IPS DF 6.9 (cell line): ENCODE measurements at regions not wholly inside any gene's neighbourhood (a gene's known extent, or its start where the extent isn't known, plus 50 kb on each side); places are given as distances from the start of the nearest gene placed in this dataset.

Experiments
- DNase-seq: peaks from one replicate; pipeline ENCODE4 v3.0.0-alpha.2; 2013; ENCODE audit warnings: low read depth, low spot score
- H3K27ac ChIP-seq: one replicate; pipeline ENCODE4 v1.5.1; 2013; ENCODE audit warnings: low read length, control low read depth
- H3K27me3 ChIP-seq: 2 replicates; pipeline ENCODE4 v1.6.1; 2013; ENCODE audit warnings: mild to moderate bottlenecking, low read length; ENCODE audit not compliant: control insufficient read depth, insufficient read depth
- H3K36me3 ChIP-seq: 2 replicates; pipeline ENCODE4 v1.6.1; 2013; ENCODE audit warnings: low read length; ENCODE audit not compliant: control insufficient read depth, insufficient read depth
- H3K4me1 ChIP-seq: 2 replicates; pipeline ENCODE4 v1.6.1; 2013; ENCODE audit warnings: low read length; ENCODE audit not compliant: control insufficient read depth, insufficient read depth
- H3K4me3 ChIP-seq: 2 replicates; pipeline ENCODE4 v1.5.1; 2013; ENCODE audit warnings: mild to moderate bottlenecking, low read length
- H3K9me3 ChIP-seq: 2 replicates; pipeline ENCODE4 v1.6.1; 2013; ENCODE audit warnings: low read length, inconsistent platforms; ENCODE audit not compliant: control insufficient read depth, insufficient read depth
- WGBS: extraction: QIAGEN DNeasy Blood & Tissue Kit; methylation state at CpG from one replicate; pipeline ENCODE4 v1.1.7; 2013; ENCODE audit warnings: mixed read lengths, missing lambda C conversion rate; ENCODE audit not compliant: insufficient read length, insufficient coverage; 5-methylcytosine and 5-hydroxymethylcytosine counted together

- H3K27me3 ChIP-seq, result no peaks in the 10 kb centered on the region
- no peak for DNase-seq
- H3K4me1 ChIP-seq, result no peaks in the 10 kb centered on the region
- H3K27ac ChIP-seq, result no peak overlapping the region
- no peak overlapping the region for H3K4me3 ChIP-seq
- H3K9me3 ChIP-seq, result no peaks in the 10 kb centered on the region
- H3K36me3 ChIP-seq, result no peaks in the 10 kb centered on the region
- no CpG with 5 or more reads among the region's 1 CpG for WGBS
These were observed 60.5 kb upstream of the POMGNT2 start for GRCh38 chr3:43166406-43166805.

DNA sequence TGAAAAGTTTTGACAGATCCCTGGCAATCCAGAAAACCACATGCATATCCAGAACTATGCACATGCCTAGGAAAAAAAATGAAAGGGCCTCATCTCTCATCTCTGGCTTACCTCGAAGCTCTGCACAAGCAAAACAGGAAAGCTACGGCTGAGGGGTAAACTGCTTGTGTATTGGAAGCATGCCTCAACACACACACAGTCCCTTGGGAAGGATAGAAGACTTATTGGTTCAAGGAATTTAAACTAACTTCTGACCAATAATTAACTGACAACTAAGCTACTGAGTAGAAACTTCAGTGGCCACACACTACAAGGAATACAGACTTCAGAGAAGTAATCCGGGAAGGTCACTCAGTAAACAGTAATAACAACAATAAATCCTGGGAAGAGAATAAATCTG, 59.9 kb upstream of the POMGNT2 start:
- Histone ChIP-seq H3K36me3 (no peaks in the 10 kb centered on the region), H3K4me3 (no peak overlapping the region), H3K27me3 (no peaks in the 10 kb centered on the region), H3K9me3 (no peaks in the 10 kb centered on the region), H3K4me1 (no peaks in the 10 kb centered on the region), H3K27ac (no peak overlapping the region)
- no CpG with 5 or more reads among the region's 3 CpGs for WGBS
- DNase-seq, result no peak

- no peak overlapping the region for H3K27ac ChIP-seq
- H3K4me3 ChIP-seq, result no peak overlapping the region
- DNase-seq, result no peak
- H3K36me3 ChIP-seq, result no peaks in the 10 kb centered on the region
- H3K27me3 ChIP-seq, result no peaks in the 10 kb centered on the region
- no peaks in the 10 kb centered on the region for H3K4me1 ChIP-seq
- no peaks in the 10 kb centered on the region for H3K9me3 ChIP-seq
- WGBS, result no CpG with 5 or more reads among the region's 9 CpGs
These were observed 58.1 kb upstream of the POMGNT2 start for GRCh38 chr3:43163895-43164493.

GRCh38 chr3:43162230-43163084, 56.6 kb upstream of the POMGNT2 start:
- WGBS, result no CpG with 5 or more reads among the region's 13 CpGs
- H3K4me3 ChIP-seq, result no peak overlapping the region
- H3K27ac ChIP-seq, result no peak overlapping the region
- H3K36me3 ChIP-seq, result no peaks in the 10 kb centered on the region
- no peak for DNase-seq
- no peaks in the 10 kb centered on the region for H3K27me3 ChIP-seq
- H3K4me1 ChIP-seq, result no peaks in the 10 kb centered on the region
- no peaks in the 10 kb centered on the region for H3K9me3 ChIP-seq

- no peaks in the 10 kb centered on the region for H3K36me3 ChIP-seq
- no peaks in the 10 kb centered on the region for H3K4me1 ChIP-seq
- no peak overlapping the region for H3K4me3 ChIP-seq
- H3K27ac ChIP-seq, result no peak overlapping the region
- no peaks in the 10 kb centered on the region for H3K27me3 ChIP-seq
- no peak for DNase-seq
- H3K9me3 ChIP-seq, result no peaks in the 10 kb centered on the region
- WGBS, result no CpG with 5 or more reads among the region's 5 CpGs
These were observed 55.9 kb upstream of the POMGNT2 start for GRCh38 chr3:43161684-43162229.

DNA sequence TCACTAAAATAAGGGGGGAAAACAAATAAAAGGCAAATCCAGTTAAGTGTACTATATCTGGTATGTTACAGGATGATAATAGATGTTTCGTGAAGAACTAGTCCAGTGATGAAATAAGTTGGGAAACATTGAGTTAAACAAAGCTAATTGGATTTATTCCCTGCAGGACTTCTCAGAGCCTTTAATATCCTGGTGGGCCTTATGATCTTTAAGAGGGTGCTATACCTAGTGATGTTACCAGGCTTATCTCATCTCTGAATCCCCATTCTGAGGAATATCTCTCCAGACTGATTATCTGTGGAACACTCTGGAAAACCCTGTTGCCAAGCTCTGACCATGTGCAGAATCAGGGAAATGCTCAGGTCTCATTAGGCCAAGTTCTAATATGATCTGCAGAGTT, 54.8 kb upstream of the POMGNT2 start:
- no peak overlapping the region for H3K4me3 ChIP-seq
- no peak overlapping the region for H3K27ac ChIP-seq
- no peaks in the 10 kb centered on the region for H3K27me3 ChIP-seq
- no peak for DNase-seq
- no peaks in the 10 kb centered on the region for H3K4me1 ChIP-seq
- H3K9me3 ChIP-seq, result no peaks in the 10 kb centered on the region
- no peaks in the 10 kb centered on the region for H3K36me3 ChIP-seq
- no CpG with 5 or more reads among the region's 1 CpG for WGBS

GRCh38 chr3:43159876-43160255, 54.0 kb upstream of the POMGNT2 start:
- Histone ChIP-seq H3K36me3 (no peaks in the 10 kb centered on the region), H3K9me3 (no peaks in the 10 kb centered on the region), H3K4me3 (no peak overlapping the region), H3K4me1 (no peaks in the 10 kb centered on the region), H3K27ac (no peak overlapping the region), H3K27me3 (no peaks in the 10 kb centered on the region; the same call in 1 of the 2 replicates)
- DNase-seq, result no peak
- no CpG with 5 or more reads among the region's 3 CpGs for WGBS

GRCh38 chr3:43159131-43159875, 53.4 kb upstream of the POMGNT2 start:
- WGBS, result no CpG with 5 or more reads among the region's 8 CpGs
- no peak for DNase-seq

DNA sequence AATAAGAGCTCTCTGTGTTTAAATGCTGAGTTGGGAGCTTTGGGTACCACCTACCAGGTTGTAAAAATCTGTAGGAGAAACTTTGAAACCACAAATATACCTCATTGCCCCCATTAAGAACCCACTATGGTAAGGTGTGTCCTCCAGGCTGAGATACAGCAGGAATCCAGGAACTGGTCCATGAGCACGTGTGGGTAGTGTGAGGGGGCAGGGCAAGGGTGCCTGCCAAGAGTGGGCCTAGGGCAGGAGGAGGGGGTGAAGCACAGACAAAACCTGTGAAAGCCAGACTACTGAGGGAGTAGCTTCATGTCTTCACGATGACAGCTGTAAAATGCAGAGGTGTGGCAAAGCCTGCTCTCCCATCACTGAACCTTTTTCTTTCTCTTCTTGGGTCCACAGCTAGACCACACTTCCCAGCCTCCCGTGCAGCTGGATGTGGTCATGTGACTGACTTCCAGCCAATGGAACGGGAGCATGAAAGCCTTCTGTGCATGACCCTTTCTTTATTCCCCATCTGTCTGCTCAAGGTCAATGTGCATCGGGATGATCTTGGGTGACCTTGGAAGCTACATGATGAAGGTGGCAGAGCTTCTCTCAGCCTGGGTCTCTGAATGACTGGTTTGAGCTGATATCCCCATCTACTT, 51.1 kb upstream of the POMGNT2 start:
- no CpG with 5 or more reads among the region's 5 CpGs for WGBS
- no peaks in the 10 kb centered on the region for H3K9me3 ChIP-seq
- H3K36me3 ChIP-seq, result no peaks in the 10 kb centered on the region
- H3K4me3 ChIP-seq, result no peak overlapping the region
- H3K4me1 ChIP-seq, result no peaks in the 10 kb centered on the region
- no peak for DNase-seq
- H3K27ac ChIP-seq, result no peak overlapping the region
- no peaks in the 10 kb centered on the region; the same call in 1 of the 2 replicates for H3K27me3 ChIP-seq

More at GRCh38 chr3:43159131-43159875, 53.4 kb upstream of the POMGNT2 start:
- H3K27me3 ChIP-seq, result no peaks in the 10 kb centered on the region; the same call in 1 of the 2 replicates
- H3K27ac ChIP-seq, result no peak overlapping the region
- no peaks in the 10 kb centered on the region for H3K36me3 ChIP-seq
- H3K4me1 ChIP-seq, result no peaks in the 10 kb centered on the region
- H3K9me3 ChIP-seq, result no peaks in the 10 kb centered on the region
- no peak overlapping the region for H3K4me3 ChIP-seq
